ENCODE measurements at regions not wholly inside any gene's neighbourhood (a gene's known extent, or its start where the extent isn't known, plus 50 kb on each side); places are given as distances from the start of the nearest gene placed in this dataset.
"Not testable (repeated sequence)": the region's sequence is repeated elsewhere in the genome, so short reads cannot be mapped to it uniquely, and the experiment has no call there.

DNA sequence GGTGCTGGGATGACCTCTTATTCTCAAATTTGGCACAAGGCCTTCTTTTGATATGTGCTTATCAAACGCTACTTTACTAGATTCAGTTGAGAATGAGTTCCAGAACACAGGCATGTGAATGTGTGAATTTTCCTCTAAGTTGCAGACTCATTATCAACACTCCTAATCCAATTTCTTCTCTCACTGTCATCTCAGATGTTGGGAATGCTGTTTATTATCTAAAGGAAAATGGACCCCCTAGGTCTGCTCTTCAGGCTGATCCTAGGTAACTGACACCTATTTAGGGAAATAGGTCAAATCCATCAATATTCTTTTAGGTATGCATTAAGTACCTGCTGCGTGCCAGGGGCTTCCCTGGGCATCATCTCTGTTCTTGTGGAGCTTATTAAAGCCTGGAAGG, 215.0 kb upstream of the NOX3 start:
- no peak for TF ChIP-seq JUND (IDR thresholded peaks at IDR 0.05; ENCODE audit: low read depth)
- DNase-seq (ENCODE audit: low read depth in 1 of 2, low spot score in 1 of 2) = no peak
- in situ Hi-C loops (cut with HindIII; ENCODE audit: low pct_unique_long_range_greater_than_20kb, low sequenced_read_pairs) = no loop called here

DNA sequence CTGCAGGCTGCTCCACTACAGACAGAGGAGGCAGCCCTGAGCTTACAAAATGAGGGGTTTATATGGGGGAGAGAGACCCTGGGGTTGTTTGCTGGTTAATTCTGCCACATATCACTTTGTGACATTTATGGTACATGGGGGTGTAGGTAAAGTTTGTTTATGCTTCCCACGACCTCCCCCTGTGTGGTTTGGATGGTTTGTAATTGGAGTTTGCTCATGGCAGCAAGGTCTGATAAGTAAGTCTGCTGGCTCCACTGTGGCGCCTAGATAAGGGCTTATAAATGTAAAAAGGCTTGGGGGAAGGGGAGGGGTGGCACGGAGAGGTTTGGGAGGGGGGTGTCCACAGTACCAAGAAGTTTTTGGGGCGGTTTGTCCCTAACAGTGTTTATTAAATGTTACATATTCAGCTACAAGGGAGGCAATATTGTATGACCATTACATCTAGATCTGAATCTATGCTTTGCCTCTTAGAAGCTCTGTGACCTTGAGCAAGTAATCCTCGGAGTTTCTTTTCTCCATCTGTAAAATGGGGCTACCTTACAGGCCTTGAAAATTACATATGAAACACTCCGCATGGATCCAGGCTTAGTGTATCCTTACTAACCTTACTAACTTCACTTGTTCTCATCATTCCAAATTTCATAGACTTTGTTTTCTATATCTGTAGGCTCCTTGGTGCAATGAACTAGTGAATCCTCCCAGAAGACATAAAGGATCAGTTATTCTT, 204.8 kb upstream of the NOX3 start:
- TF ChIP-seq JUND (IDR thresholded peaks at IDR 0.05; ENCODE audit: low read depth) = no peak
- no peak for DNase-seq (ENCODE audit: low read depth in 1 of 2, low spot score in 1 of 2)
- in situ Hi-C loops (cut with HindIII; ENCODE audit: low pct_unique_long_range_greater_than_20kb, low sequenced_read_pairs) = no loop called here

DNA sequence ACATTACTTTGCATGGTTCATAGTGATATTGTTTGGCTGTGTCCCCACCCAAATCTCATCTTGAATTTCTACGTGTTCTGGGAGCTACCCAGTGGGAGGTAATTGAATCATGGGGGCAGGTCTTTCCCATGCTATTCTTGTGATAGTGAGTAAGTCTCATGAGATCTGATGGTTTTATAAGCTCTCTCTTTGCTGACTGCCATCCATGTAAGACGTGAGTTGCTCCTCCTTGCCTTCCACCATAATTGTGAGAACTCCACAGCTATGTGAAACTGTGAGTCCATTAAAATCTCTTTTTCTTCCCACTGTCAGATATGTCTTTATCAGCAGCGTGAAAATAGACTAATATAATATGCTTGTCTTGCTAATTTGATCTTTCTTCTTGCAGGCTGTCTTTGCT, 200.4 kb upstream of the NOX3 start:
- no peak for DNase-seq (ENCODE audit: low read depth in 1 of 2, low spot score in 1 of 2)
- no peak for TF ChIP-seq JUND (IDR thresholded peaks at IDR 0.05; ENCODE audit: low read depth)
- in situ Hi-C loops (cut with HindIII; ENCODE audit: low pct_unique_long_range_greater_than_20kb, low sequenced_read_pairs) = no loop called here

- TF ChIP-seq JUND (IDR thresholded peaks at IDR 0.05; ENCODE audit: low read depth) = no peak
- DNase-seq (ENCODE audit: low read depth in 1 of 2, low spot score in 1 of 2) = no peak
- in situ Hi-C loops (cut with HindIII; ENCODE audit: low pct_unique_long_range_greater_than_20kb, low sequenced_read_pairs) = no loop called here
Measured at GRCh38 chr6:155654474-155654873, 198.8 kb upstream of the NOX3 start.

- TF ChIP-seq JUND (IDR thresholded peaks at IDR 0.05; ENCODE audit: low read depth) = no peak
- in situ Hi-C loops (cut with HindIII; ENCODE audit: low pct_unique_long_range_greater_than_20kb, low sequenced_read_pairs) = no loop called here
- DNase-seq (ENCODE audit: low read depth in 1 of 2, low spot score in 1 of 2) = no peak
Measured at GRCh38 chr6:155648301-155648700, 192.7 kb upstream of the NOX3 start.

- in situ Hi-C loops (cut with HindIII; ENCODE audit: low pct_unique_long_range_greater_than_20kb, low sequenced_read_pairs) = no loop called here
- no peak for TF ChIP-seq JUND (IDR thresholded peaks at IDR 0.05; ENCODE audit: low read depth)
- DNase-seq (ENCODE audit: low read depth in 1 of 2, low spot score in 1 of 2) = no peak
Measured at GRCh38 chr6:155647354-155647753, 191.7 kb upstream of the NOX3 start.

DNA sequence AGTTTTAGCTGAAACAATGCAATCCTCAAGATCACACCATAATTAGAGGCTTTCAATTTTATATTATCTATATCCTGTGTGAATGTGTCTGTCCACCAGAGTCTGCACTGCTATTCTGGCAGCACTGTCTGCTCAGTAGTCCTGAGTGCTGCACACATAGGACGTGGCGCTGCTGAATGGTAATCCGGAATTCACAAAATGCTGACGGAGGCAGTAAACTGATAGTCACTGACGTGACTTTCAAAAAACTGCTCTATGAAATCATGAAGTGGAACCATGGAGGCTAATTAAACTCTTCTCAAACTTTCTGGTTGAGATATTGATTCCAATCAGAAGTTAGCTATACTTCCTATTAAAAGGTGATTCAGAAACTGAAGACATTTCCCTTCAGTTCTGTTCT, 190.8 kb upstream of the NOX3 start:
- DNase-seq (ENCODE audit: low read depth in 1 of 2, low spot score in 1 of 2) = peak in 1 of 2 experiments; percentile 12
- no peak for TF ChIP-seq JUND (IDR thresholded peaks at IDR 0.05; ENCODE audit: low read depth)
- in situ Hi-C loops (cut with HindIII; ENCODE audit: low pct_unique_long_range_greater_than_20kb, low sequenced_read_pairs) = no loop called here

- no peak for TF ChIP-seq JUND (IDR thresholded peaks at IDR 0.05; ENCODE audit: low read depth)
- in situ Hi-C loops (cut with HindIII; ENCODE audit: low pct_unique_long_range_greater_than_20kb, low sequenced_read_pairs) = no loop called here
- no peak for DNase-seq (ENCODE audit: low read depth in 1 of 2, low spot score in 1 of 2)
Measured at GRCh38 chr6:155645325-155645724, 189.7 kb upstream of the NOX3 start.

GRCh38 chr6:155641603-155642002, 186.0 kb upstream of the NOX3 start:
- TF ChIP-seq JUND (IDR thresholded peaks at IDR 0.05; ENCODE audit: low read depth) = no peak
- no peak for DNase-seq (ENCODE audit: low read depth in 1 of 2, low spot score in 1 of 2)
- in situ Hi-C loops (cut with HindIII; ENCODE audit: low pct_unique_long_range_greater_than_20kb, low sequenced_read_pairs) = no loop called here

GRCh38 chr6:155638200-155638599, 182.6 kb upstream of the NOX3 start:
- DNase-seq (ENCODE audit: low read depth in 1 of 2, low spot score in 1 of 2) = no peak
- in situ Hi-C loops (cut with HindIII; ENCODE audit: low pct_unique_long_range_greater_than_20kb, low sequenced_read_pairs) = no loop called here
- no peak for TF ChIP-seq JUND (IDR thresholded peaks at IDR 0.05; ENCODE audit: low read depth)

DNA sequence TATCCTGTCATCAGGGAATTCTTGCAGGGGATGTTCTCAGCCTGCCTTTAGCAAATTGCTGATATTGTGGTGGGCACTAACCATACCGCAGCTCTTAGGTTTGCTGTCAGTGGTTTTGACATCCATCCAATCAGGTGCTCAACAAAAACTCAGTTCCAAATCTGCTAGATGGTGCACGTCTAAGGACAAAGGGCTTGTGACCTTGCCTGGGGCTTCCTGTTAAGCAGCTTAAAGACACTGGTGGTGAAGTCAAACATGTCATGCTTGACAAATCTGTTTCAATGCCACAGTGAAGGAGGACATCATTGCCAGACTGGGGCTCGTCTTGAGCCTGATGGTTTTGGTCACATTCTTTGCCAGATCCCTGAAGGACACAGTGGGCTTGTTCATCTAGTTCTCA, 179.8 kb upstream of the NOX3 start:
- TF ChIP-seq JUND (IDR thresholded peaks at IDR 0.05; ENCODE audit: low read depth) = no peak
- DNase-seq (ENCODE audit: low read depth in 1 of 2, low spot score in 1 of 2) = no peak
- in situ Hi-C loops (cut with HindIII; ENCODE audit: low pct_unique_long_range_greater_than_20kb, low sequenced_read_pairs) = no loop called here

DNA sequence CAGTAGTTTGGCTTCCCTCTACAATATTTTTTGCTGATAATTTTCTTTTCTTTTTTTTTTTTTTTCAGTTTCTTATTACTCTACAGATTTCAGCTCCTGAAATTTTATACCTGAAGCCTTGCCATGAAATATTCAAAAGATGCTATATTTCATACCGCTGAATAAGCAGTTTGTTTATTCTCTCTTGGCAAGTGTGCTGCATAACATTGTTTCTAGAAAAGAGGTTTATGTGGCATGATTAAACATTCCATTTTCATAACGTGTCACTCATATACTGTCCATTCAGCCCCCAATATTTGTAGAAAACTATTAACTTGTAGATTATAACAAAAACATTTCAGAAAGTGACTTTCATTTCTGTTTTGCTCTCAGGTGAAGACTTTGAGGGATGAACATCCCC, 174.4 kb upstream of the NOX3 start:
- DNase-seq (ENCODE audit: low read depth in 1 of 2, low spot score in 1 of 2) = no peak
- no peak for TF ChIP-seq JUND (IDR thresholded peaks at IDR 0.05; ENCODE audit: low read depth)
- in situ Hi-C loops (cut with HindIII; ENCODE audit: low pct_unique_long_range_greater_than_20kb, low sequenced_read_pairs) = no loop called here

DNA sequence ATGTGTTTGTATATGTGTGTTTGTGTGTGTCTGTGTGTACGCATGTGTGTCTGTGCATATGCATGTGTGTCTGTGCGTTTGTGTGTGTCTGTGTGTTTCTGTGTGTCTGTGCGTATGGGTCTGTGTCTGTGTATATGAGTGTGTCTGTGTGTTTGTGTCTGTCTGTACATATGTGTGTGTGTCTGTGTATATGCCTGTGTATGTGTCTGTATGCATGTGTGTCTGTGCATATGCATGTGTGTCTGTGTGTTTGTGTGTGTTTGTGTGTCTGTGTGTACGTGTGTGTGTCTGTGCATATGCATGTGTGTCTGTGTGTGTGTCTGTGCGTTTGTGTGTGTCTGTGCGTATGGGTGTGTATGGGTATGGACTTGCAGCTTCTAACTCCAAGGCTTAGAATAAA, 174.0 kb upstream of the NOX3 start:
- no peak for DNase-seq (ENCODE audit: low read depth in 1 of 2, low spot score in 1 of 2)
- no peak for TF ChIP-seq JUND (IDR thresholded peaks at IDR 0.05; ENCODE audit: low read depth)
- in situ Hi-C loops (cut with HindIII; ENCODE audit: low pct_unique_long_range_greater_than_20kb, low sequenced_read_pairs) = no loop called here

DNA sequence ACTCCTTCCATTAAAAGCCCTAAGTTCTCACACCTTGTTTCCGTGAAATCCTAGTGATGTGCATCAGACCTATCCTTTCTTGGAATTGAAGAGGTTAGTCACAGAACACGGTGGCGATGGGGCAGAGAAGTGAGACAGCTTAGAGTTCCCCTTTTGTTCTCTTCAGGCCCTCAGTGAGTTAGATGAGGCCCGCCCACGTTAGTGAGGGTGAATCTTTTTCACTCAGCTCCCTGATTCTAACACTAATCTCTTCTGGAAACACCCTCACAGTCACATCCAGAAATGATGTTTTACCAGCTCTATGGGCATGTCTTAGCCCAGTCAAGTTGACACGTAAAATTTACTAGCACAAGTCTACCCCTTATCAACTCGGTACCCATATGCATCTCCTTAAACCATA, 172.7 kb upstream of the NOX3 start:
- no peak for DNase-seq (ENCODE audit: low read depth in 1 of 2, low spot score in 1 of 2)
- no peak for TF ChIP-seq JUND (IDR thresholded peaks at IDR 0.05; ENCODE audit: low read depth)
- in situ Hi-C loops (cut with HindIII; ENCODE audit: low pct_unique_long_range_greater_than_20kb, low sequenced_read_pairs) = no loop called here

GRCh38 chr6:155627722-155628212, 172.1 kb upstream of the NOX3 start:
- DNase-seq (ENCODE audit: low read depth in 1 of 2, low spot score in 1 of 2); in situ Hi-C loops (cut with HindIII; ENCODE audit: low pct_unique_long_range_greater_than_20kb, low sequenced_read_pairs): not testable (repeated sequence)

All from T47D (cell line).